DMS153 (cell line): ENCODE measurements at regions not wholly inside any gene's neighbourhood (a gene's known extent, or its start where the extent isn't known, plus 50 kb on each side); places are given as distances from the start of the nearest gene placed in this dataset.

Experiments
- DNase-seq: peaks from one replicate; lab custom pipeline; 2025; lab: John Stamatoyannopoulos, UW

GRCh38 chr2:180604077-180604476, 376.3 kb upstream of the UBE2E3 start:
- DNase-seq: no peak

GRCh38 chr2:180601016-180601415, 379.4 kb upstream of the UBE2E3 start:
- DNase-seq: no peak

- DNase-seq: no peak
Measured at GRCh38 chr2:180599804-180600203, 380.6 kb upstream of the UBE2E3 start.

GRCh38 chr2:180597179-180597578, 383.2 kb upstream of the UBE2E3 start:
- no peak for DNase-seq

- no peak for DNase-seq
Measured at GRCh38 chr2:180596453-180596852, 384.0 kb upstream of the UBE2E3 start.

- no peak for DNase-seq
Measured at GRCh38 chr2:180591947-180592346, 388.5 kb upstream of the UBE2E3 start.

- peak; percentile 18 for DNase-seq
Measured at GRCh38 chr2:180591093-180591781, 389.2 kb upstream of the UBE2E3 start.

GRCh38 chr2:180583441-180584140, 396.8 kb upstream of the UBE2E3 start:
- no peak for DNase-seq

- no peak for DNase-seq
Measured at GRCh38 chr2:180579388-180579787, 401.0 kb upstream of the UBE2E3 start.

- DNase-seq: no peak
Measured at GRCh38 chr2:180578441-180578840, 402.0 kb upstream of the UBE2E3 start.

GRCh38 chr2:180577567-180577966, 402.8 kb upstream of the UBE2E3 start:
- peak; percentile 58 for DNase-seq

- peak; percentile 79 for DNase-seq
Measured at GRCh38 chr2:180573951-180574350, 406.5 kb upstream of the UBE2E3 start.

- DNase-seq: no peak
Measured at GRCh38 chr2:180572346-180572745, 408.1 kb upstream of the UBE2E3 start.

GRCh38 chr2:180571559-180571958, 408.8 kb upstream of the UBE2E3 start:
- DNase-seq: no peak

- DNase-seq: no peak
Measured at GRCh38 chr2:180570864-180571263, 409.5 kb upstream of the UBE2E3 start.

- DNase-seq: no peak
Measured at GRCh38 chr2:180564051-180564450, 416.4 kb upstream of the UBE2E3 start.

GRCh38 chr2:180562378-180562777, 418.0 kb upstream of the UBE2E3 start:
- DNase-seq: no peak

GRCh38 chr2:180559771-180560170, 420.6 kb upstream of the UBE2E3 start:
- DNase-seq: no peak

- DNase-seq: no peak
Measured at GRCh38 chr2:180559038-180559437, 421.4 kb upstream of the UBE2E3 start.

GRCh38 chr2:180555391-180555965, 424.9 kb upstream of the UBE2E3 start:
- DNase-seq: no peak

GRCh38 chr2:180554330-180554729, 426.1 kb upstream of the UBE2E3 start:
- no peak for DNase-seq

- DNase-seq: no peak
Measured at GRCh38 chr2:180553094-180553715, 427.2 kb upstream of the UBE2E3 start.

GRCh38 chr2:180542511-180542910, 437.9 kb upstream of the UBE2E3 start:
- no peak for DNase-seq
